HEK293 (cell line): ENCODE measurements at regions not wholly inside any gene's neighbourhood (a gene's known extent, or its start where the extent isn't known, plus 50 kb on each side); places are given as distances from the start of the nearest gene placed in this dataset.

Experiments
- CTCF ChIA-PET: fragments of 350-600 bp; formaldehyde crosslinking; extraction: SDS; loops from one replicate; lab custom pipeline; 2021; ENCODE audit warnings: antibody characterized with exemption; lab: Yijun Ruan, JAX
- POLR2A ChIA-PET: fragments of 300-600 bp; formaldehyde crosslinking; extraction: SDS; loops from one replicate; lab custom pipeline; 2020; ENCODE audit warnings: antibody characterized with exemption, inconsistent platforms; lab: Yijun Ruan, JAX
- H3K27ac ChIP-seq: fragments of 200-500 bp; sonication (Bioruptor generic); 2 replicates; pipeline ENCODE4 v1.5.1; 2014; ENCODE audit warnings: low read depth, low read length, control low read depth, inconsistent platforms; ENCODE audit errors: extremely low read depth
- H3K36me3 ChIP-seq, 2 experiments: fragments of 200-500 bp in 1 of 2; sonication (Bioruptor generic) in 1 of 2; 1 replicate in 1 of 2; 2 replicates in 1 of 2; pipeline ENCODE4 v1.5.1; 2014 to 2017; ENCODE audit warnings: inconsistent platforms in 2 of 2, low read length in 2 of 2; ENCODE audit not compliant: control insufficient read depth in 2 of 2, insufficient read depth in 1 of 2
- H3K4me1 ChIP-seq: fragments of 200-500 bp; sonication (Bioruptor generic); 2 replicates; pipeline ENCODE4 v1.5.1; 2014; ENCODE audit warnings: mild to moderate bottlenecking, low read length, inconsistent platforms; ENCODE audit not compliant: control insufficient read depth, insufficient read depth
- H3K4me3 ChIP-seq: 2 replicates; pipeline ENCODE4 v1.5.1; 2011; ENCODE audit warnings: low read depth, mild to moderate bottlenecking, control low read depth, low read length, moderate library complexity
- H3K9me3 ChIP-seq: fragments of 200-500 bp; sonication (Bioruptor generic); 2 replicates; pipeline ENCODE4 v1.5.1; 2014; ENCODE audit warnings: low read depth, low read length, inconsistent platforms; ENCODE audit not compliant: control insufficient read depth, insufficient read depth
- BCL6B ChIP-seq: fragments of 450-650 bp; formaldehyde crosslinking; IDR thresholded peaks from 2 replicates; pipeline ENCODE4 v1.5.1; 2017; ENCODE audit warnings: missing biosample characterization, missing genetic modification characterization
- EGR2 ChIP-seq: fragments of 450-650 bp; formaldehyde crosslinking; IDR thresholded peaks from 2 replicates; pipeline ENCODE4 v1.5.1; 2016; ENCODE audit warnings: low read depth, missing biosample characterization, missing genetic modification characterization
- HOXD13 ChIP-seq: sonication (generic); formaldehyde crosslinking; IDR thresholded peaks from 2 replicates; pipeline ENCODE4 v1.8.0; 2022; ENCODE audit warnings: missing genetic modification reagents, borderline replicate concordance
- MZF1 ChIP-seq: fragments of 450-650 bp; formaldehyde crosslinking; IDR thresholded peaks from 2 replicates; pipeline ENCODE4 v1.5.1; 2017; ENCODE audit warnings: missing biosample characterization, missing genetic modification characterization, borderline replicate concordance
- SP3 ChIP-seq: fragments of 450-650 bp; formaldehyde crosslinking; IDR thresholded peaks from 2 replicates; pipeline ENCODE4 v1.5.1; 2016; ENCODE audit warnings: missing biosample characterization, missing genetic modification characterization
- WT1 ChIP-seq: fragments of 450-650 bp; formaldehyde crosslinking; IDR thresholded peaks from 2 replicates; pipeline ENCODE4 v1.5.1; 2016; ENCODE audit warnings: missing biosample characterization, missing genetic modification characterization
- ZBTB8A ChIP-seq: fragments of 450-650 bp; formaldehyde crosslinking; IDR thresholded peaks from 2 replicates; pipeline ENCODE4 v1.5.1; 2016; ENCODE audit warnings: missing biosample characterization, missing genetic modification characterization
- ZNF146 ChIP-seq: fragments of 450-650 bp; formaldehyde crosslinking; IDR thresholded peaks from 2 replicates; pipeline ENCODE4 v1.5.1; 2016; ENCODE audit warnings: missing biosample characterization, missing genetic modification characterization
- ZNF19 ChIP-seq: fragments of 450-650 bp; formaldehyde crosslinking; IDR thresholded peaks from 2 replicates; pipeline ENCODE4; 2016; ENCODE audit warnings: missing biosample characterization, missing genetic modification characterization, low read depth
- ZNF24 ChIP-seq: fragments of 450-650 bp; formaldehyde crosslinking; IDR thresholded peaks from 2 replicates; pipeline ENCODE4 v1.5.1; 2016; ENCODE audit warnings: missing biosample characterization, missing genetic modification characterization
- ZNF248 ChIP-seq: fragments of 450-650 bp; formaldehyde crosslinking; IDR thresholded peaks from 2 replicates; pipeline ENCODE4 v1.5.1; 2017; ENCODE audit warnings: missing biosample characterization, missing genetic modification characterization
- ZNF501 ChIP-seq: fragments of 450-650 bp; formaldehyde crosslinking; IDR thresholded peaks from 2 replicates; pipeline ENCODE4 v1.5.1; 2016; ENCODE audit warnings: missing biosample characterization, missing genetic modification characterization
- ZNF692 ChIP-seq: fragments of 450-650 bp; formaldehyde crosslinking; IDR thresholded peaks from 2 replicates; pipeline ENCODE4 v1.5.1; 2016; ENCODE audit warnings: missing biosample characterization, missing genetic modification characterization
- ZNF791 ChIP-seq: fragments of 450-650 bp; formaldehyde crosslinking; IDR thresholded peaks from 2 replicates; pipeline ENCODE4 v1.5.1; 2016; ENCODE audit warnings: missing biosample characterization, missing genetic modification characterization
- TF ChIP-seq, protein P1 (sequence below): fragments of 450-650 bp; formaldehyde crosslinking; IDR thresholded peaks from 2 replicates; pipeline ENCODE4 v1.5.1; 2016; ENCODE audit warnings: missing biosample characterization, missing genetic modification characterization, borderline replicate concordance
- TF ChIP-seq, protein P2 (sequence below): fragments of 450-650 bp; IDR thresholded peaks from 2 replicates; pipeline ENCODE4 v1.5.1; 2018; ENCODE audit warnings: missing biosample characterization, missing genetic modification characterization
- TF ChIP-seq, protein P3 (sequence below): fragments of 450-650 bp; formaldehyde crosslinking; IDR thresholded peaks from 2 replicates; pipeline ENCODE4 v1.5.1; 2016; ENCODE audit warnings: missing biosample characterization, missing genetic modification characterization

DNA sequence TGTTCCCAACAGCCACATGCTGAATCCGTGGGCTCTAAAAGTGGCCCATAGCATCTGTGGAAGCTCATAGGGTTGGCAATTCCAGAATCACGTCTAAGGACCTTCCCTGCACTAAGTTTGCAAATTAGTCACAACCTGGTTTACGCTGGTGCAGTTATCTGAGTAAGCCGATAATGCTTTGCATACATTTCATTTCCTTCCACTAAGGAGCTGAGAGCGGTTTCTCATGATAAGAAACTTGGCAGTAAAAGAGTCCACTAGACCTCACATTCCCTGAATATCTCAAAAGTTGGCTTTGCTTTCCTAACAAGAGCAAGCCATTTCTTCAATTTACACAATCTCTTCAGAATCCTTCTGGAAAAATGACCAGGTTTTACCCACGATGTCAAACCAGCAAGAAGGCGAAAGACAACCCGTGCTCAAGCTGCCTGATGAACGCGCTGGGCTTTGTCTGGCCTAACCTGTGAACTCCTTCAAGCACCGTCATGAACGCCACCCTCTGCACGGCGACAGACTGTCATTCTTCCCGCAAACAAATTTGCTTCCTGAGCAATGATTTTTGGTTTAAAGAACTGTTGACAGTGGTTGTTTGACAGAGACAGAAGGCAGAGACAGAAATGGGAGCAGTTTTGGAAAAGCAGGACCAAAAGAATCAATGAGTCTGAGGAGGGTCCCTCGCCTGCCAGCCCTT lies 73.0 kb upstream of the COPS8 start:
- POLR2A ChIA-PET = no interaction called here
- CTCF ChIA-PET = interaction anchor here (0.6 kb wide), 1 partner anchor 529 kb away, joined by 5 read pairs; no protein-coding TSS in a partner anchor
- Histone ChIP-seq H3K4me3 (no peak overlapping the region), H3K4me1 (no peaks in the 10 kb centered on the region), H3K27ac (no peak overlapping the region), H3K9me3 (no peaks in the 10 kb centered on the region), H3K36me3 (no peaks in the 10 kb centered on the region)
- TF ChIP-seq ZNF501 (tag by site-specific recombination) (no peak), BCL6B (tag by site-specific recombination) (no peak), WT1 (tag by site-specific recombination) (no peak), ZNF791 (tag by site-specific recombination) (no peak), MZF1 (tag by site-specific recombination) (no peak), ZNF146 (tag by site-specific recombination) (no peak), ZNF692 (tag by site-specific recombination) (no peak), ZNF19 (tag by site-specific recombination) (no peak), ZNF248 (tag by site-specific recombination) (no peak), ZNF24 (tag by site-specific recombination) (no peak), ZBTB8A (tag by site-specific recombination) (no peak)

DNA sequence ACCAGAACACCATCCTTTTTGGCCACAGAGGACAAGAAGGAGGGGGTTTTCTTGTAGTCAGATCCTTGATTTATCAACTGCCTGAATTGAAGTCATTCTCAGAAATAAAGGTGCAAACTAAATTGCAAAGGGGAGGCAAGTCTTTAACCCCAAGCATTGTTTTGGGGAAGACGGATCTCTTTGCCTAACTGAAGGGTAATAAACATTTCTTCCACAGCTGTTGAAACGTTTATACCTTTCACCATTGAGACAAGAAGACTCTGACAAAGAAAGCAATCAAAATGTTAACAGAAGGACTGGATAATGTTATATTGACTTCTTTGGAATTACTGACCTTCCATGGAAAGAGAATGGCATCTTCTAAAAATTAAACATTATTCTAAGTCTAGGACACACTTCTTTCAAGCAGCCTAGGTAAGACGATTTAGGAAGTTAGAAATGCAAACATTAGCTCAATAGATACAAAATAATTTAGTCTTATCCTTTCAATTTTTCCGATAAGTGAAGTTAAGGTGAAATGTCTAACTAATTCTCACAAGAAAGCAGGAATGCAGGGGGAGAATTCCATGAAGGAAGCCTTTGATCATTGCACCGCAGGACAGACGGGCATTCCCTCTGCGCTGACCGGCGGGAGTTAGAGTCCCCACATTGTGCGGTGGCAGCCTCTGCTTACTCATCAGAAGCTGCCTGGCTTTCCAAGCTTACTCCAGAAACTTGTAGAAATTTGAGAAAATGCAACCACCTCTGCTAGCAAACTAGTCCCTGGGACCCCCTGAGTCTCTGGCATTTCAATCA lies 69.4 kb upstream of the COPS8 start:
- POLR2A ChIA-PET = interaction anchor here (1.2 kb wide), 1 partner anchor 16 kb away, joined by 7 read pairs; no protein-coding TSS in a partner anchor
- CTCF ChIA-PET = interaction anchor here (1.2 kb wide), 1 partner anchor 664 kb away, joined by 4 read pairs; no protein-coding TSS in a partner anchor
- TF ChIP-seq, protein P1, sequence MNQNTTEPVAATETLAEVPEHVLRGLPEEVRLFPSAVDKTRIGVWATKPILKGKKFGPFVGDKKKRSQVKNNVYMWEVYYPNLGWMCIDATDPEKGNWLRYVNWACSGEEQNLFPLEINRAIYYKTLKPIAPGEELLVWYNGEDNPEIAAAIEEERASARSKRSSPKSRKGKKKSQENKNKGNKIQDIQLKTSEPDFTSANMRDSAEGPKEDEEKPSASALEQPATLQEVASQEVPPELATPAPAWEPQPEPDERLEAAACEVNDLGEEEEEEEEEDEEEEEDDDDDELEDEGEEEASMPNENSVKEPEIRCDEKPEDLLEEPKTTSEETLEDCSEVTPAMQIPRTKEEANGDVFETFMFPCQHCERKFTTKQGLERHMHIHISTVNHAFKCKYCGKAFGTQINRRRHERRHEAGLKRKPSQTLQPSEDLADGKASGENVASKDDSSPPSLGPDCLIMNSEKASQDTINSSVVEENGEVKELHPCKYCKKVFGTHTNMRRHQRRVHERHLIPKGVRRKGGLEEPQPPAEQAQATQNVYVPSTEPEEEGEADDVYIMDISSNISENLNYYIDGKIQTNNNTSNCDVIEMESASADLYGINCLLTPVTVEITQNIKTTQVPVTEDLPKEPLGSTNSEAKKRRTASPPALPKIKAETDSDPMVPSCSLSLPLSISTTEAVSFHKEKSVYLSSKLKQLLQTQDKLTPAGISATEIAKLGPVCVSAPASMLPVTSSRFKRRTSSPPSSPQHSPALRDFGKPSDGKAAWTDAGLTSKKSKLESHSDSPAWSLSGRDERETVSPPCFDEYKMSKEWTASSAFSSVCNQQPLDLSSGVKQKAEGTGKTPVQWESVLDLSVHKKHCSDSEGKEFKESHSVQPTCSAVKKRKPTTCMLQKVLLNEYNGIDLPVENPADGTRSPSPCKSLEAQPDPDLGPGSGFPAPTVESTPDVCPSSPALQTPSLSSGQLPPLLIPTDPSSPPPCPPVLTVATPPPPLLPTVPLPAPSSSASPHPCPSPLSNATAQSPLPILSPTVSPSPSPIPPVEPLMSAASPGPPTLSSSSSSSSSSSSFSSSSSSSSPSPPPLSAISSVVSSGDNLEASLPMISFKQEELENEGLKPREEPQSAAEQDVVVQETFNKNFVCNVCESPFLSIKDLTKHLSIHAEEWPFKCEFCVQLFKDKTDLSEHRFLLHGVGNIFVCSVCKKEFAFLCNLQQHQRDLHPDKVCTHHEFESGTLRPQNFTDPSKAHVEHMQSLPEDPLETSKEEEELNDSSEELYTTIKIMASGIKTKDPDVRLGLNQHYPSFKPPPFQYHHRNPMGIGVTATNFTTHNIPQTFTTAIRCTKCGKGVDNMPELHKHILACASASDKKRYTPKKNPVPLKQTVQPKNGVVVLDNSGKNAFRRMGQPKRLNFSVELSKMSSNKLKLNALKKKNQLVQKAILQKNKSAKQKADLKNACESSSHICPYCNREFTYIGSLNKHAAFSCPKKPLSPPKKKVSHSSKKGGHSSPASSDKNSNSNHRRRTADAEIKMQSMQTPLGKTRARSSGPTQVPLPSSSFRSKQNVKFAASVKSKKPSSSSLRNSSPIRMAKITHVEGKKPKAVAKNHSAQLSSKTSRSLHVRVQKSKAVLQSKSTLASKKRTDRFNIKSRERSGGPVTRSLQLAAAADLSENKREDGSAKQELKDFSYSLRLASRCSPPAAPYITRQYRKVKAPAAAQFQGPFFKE = no peak
- TF ChIP-seq SP3 = no peak
- TF ChIP-seq, protein P2, sequence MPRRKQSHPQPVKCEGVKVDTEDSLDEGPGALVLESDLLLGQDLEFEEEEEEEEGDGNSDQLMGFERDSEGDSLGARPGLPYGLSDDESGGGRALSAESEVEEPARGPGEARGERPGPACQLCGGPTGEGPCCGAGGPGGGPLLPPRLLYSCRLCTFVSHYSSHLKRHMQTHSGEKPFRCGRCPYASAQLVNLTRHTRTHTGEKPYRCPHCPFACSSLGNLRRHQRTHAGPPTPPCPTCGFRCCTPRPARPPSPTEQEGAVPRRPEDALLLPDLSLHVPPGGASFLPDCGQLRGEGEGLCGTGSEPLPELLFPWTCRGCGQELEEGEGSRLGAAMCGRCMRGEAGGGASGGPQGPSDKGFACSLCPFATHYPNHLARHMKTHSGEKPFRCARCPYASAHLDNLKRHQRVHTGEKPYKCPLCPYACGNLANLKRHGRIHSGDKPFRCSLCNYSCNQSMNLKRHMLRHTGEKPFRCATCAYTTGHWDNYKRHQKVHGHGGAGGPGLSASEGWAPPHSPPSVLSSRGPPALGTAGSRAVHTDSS = no peak
- no peak for TF ChIP-seq EGR2 (tag by site-specific recombination)
- TF ChIP-seq HOXD13 (CRISPR knock-in tag) = no peak
- no peak for TF ChIP-seq ZNF692 (tag by site-specific recombination)
- TF ChIP-seq, protein P3, sequence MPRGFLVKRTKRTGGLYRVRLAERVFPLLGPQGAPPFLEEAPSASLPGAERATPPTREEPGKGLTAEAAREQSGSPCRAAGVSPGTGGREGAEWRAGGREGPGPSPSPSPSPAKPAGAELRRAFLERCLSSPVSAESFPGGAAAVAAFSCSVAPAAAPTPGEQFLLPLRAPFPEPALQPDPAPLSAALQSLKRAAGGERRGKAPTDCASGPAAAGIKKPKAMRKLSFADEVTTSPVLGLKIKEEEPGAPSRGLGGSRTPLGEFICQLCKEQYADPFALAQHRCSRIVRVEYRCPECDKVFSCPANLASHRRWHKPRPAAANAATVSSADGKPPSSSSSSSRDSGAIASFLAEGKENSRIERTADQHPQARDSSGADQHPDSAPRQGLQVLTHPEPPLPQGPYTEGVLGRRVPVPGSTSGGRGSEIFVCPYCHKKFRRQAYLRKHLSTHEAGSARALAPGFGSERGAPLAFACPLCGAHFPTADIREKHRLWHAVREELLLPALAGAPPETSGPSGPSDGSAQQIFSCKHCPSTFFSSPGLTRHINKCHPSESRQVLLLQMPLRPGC (tag by site-specific recombination) = no peak

More for the DNA sequence above, 69.4 kb upstream of the COPS8 start:
- H3K4me3 ChIP-seq = no peak overlapping the region
- H3K36me3 ChIP-seq = no peaks in the 10 kb centered on the region
- H3K9me3 ChIP-seq = no peaks in the 10 kb centered on the region
- H3K4me1 ChIP-seq = no peaks in the 10 kb centered on the region
- H3K27ac ChIP-seq = no peak overlapping the region
